Activated naive CD8-positive, alpha-beta T cell treated with anti-CD3 and anti-CD28 coated beads, Interleukin-2, amount 50 U/mL, for 16 hours (primary cell): ENCODE measurements at regions not wholly inside any gene's neighbourhood (a gene's known extent, or its start where the extent isn't known, plus 50 kb on each side); places are given as distances from the start of the nearest gene placed in this dataset.

Source experiments
- DNase-seq: peaks from one replicate; pipeline ENCODE4 v3.0.0-alpha.2; 2020; ENCODE audit warnings: low read depth, low spot score

DNA sequence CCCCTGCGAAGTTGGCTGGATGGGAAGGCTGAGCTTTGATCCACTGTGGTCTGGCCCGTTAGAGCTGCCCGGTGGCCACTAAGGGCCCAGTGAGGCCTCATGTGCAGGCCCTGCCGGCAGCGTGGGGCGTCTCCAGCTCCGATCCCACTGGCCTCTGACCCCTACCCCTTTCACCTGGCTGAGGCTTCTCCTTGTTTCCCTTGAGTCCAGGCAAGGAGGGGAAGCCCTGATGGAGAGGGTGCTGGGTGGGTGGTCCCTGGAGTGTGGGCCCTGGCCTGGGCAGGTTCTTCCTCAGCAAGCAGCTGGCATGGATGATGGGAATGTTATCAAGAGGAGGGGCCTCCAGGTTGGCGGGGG is 356.8 kb downstream of the SEC14L1 start:
- no peak for DNase-seq

DNA sequence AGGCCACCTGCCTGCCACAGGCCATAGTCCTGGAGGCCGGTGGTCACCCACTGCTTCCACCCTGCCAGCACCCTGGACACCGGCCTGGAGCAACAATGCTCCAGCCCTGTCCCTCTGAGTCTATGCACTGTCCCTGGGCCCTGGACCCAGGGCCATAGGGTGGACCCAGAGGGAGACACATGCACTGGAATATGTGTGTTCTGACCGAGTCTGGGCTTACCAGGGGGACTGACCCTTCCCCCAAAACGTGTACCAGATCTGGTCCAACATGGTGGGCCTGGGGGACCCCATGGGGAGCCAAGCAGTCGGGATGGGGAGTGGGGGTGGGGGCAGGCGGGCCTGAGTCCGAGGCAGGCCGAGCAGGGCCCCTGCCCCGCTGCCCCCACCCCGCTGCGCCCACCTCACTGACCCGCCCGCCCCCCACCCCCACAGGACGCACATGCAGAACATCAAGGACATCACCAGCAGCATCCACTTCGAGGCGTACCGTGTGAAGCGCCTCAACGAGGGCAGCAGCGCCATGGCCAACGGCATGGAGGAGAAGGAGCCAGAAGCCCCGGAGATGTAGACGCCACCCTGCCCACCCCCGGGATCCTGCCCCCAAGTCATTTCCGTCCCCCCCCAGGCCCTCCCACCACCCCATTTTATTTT is 357.4 kb downstream of the SEC14L1 start:
- DNase-seq: no peak

DNA sequence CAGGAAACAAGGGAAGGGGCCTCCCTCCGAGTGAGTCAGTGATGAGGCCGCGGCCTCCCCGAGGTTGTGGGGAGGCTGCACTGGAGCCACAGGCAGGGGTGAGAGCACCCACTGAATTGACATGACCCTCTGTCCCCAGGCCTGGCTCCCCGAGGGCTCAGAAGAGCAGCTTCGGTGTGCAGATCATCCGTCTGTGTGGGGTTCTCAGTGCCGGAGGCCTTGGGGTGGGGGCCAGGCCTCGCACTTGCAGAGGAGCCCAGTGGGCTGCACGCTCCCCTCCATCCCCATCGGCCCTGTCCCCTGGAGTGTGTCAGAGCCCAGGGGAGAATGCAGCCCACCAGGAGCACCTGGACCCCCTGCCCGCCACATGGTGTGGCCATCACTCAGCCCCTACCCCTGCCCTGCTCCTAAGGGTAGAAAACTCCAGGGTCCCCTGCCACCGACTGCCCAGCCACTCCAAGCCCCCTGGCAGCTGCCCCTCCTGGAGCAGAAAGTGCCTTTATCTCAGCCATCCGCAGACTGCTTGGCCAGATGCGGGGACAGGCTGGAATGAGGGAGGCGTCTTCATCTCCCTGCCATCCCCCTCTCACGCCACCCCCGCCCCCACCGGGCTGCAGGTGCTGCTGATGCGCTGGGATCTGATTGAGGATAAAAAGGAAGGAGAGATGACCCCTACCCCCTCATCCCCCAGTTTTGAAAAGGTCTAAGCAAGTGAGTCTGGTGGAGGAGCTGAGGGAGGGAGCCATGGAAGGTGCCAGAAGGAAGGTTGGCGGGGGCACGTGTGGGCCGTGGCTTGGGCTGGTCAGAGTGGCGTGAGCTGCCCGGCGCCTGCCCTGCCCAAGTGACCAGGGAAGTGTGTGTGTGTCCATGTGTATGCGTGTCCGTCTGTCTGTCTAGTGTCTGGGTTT is 358.3 kb downstream of the SEC14L1 start:
- no peak for DNase-seq

DNA sequence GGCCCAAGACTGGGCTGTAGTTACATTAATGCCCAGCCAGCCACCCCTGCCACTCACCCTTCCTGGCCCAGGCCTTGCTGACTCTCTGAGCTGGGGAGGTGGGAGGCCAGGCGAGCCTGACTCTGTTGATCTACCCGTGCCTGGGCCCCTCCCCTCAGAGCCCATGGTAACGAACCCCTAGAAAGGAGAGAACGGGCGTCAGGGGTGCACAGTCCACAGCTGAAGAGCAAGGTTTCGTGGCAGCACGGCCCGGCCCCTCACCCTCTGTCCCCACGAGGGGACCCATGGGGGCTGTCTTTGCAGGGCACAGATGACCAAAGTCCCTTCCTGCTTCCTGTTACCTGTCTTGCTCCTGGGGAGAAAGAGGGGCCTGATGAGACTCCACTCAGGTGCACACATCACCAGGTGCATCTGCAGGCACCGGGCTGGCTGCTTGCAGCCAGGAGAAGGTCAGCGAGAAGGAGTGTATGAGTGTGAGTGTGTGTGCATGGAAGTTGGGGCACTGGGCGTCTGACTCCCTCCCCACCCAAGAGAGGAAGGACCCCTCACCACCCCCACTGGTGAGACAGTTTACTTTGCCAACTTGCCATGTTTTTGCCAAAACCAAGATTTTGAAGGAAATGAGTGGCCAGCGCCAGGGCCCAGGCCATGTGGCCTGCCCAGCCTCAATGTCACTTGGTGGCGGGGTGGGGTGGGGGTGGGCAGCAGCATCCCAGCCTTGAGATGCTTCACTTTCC is 359.1 kb downstream of the SEC14L1 start:
- no peak for DNase-seq

DNA sequence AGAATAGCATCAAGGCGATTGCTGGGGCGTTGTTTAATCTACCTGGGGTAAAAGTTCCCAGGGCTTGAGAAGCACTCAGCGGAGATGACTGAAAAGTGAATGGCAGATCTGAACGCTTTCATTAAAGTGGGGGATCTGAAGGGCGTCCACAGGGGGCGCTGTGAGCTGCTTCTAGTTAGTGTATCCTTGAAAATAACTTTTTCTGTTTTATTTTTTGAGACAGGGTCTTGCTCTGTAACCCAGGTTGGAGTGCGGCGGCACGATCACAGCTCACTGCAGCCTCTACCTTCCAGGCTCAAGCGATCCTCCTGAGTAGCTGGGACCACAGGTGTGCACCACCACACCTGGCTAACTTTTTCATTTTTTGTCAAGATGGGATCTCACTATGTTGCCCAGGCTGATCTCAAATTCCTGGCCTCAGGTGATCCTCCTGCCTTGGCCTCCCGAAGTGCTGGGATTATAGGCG is 360.4 kb downstream of the SEC14L1 start:
- no peak for DNase-seq

DNA sequence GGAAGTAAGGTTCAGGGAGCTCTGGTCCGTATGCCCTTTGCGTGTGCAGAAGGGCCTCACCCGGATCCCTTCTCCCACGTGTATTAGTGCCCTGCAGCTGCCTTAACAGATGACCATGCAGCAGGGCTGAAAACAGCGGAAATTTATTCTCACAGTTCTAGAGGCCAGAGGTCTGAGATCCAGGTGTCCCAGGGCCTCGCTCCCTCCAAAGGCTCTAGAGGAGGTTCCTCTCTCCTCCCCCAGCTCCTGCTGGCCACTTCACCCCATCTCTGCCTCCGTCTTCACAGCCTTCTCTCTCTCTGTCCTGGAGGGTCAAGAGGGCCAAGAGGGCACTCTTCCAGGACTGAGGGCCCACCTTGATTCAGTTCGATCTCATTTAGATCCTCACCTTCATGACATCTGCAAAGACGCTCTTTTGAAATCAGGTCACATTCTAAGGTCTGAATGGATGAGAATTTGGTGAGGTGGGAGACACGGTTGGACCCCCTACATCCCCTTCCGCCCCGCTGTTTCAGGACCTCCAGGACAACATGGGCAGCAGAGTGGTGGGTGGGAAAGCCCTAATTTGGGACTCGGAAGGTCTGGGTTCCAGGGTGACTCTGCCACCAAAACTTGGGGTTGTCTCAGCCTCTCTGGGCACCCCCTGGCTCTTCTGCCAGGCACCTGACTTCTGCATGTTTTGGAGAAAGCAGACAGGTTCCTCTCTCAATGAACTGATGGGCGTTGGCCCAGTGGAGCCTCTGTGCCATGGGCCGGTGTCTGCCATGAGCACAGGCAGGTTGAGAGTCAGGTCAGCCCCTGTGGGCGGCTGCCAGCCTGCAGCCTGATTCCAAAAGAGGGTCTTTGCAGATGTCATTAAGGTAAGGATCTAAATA is 361.2 kb downstream of the SEC14L1 start:
- DNase-seq: no peak

DNA sequence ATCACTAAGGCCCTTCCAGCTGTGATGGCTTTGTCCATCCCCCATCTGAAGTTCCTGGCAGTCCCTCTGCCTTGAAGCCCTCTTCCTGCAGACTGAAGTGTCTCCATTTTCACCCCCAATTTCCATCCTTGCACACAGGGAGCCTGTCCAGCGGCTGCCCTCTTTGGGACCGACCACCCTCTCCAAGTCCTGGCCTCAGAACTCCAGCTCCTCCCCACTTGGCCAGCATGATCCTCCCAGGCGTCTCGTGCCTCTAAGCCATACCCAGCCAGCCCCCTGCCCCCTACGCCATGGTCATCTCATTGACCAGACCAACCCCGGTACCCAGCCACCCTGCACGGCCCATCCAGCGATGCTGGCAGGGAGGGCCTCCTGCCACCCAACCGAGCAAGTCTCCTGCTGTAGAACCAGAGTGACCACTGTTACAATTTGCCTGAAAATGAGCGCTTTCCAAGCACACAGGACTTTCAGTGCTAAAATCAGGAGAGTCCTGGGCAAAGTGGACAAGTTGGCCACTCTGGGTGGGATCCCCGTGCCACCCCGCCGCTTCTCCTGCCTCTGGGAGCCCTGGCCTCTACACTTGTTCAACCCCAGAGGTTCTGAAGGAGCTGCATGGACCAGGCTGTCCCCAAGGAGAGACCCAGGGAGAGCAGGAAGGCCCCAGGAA is 362.0 kb downstream of the SEC14L1 start:
- no peak for DNase-seq

DNA sequence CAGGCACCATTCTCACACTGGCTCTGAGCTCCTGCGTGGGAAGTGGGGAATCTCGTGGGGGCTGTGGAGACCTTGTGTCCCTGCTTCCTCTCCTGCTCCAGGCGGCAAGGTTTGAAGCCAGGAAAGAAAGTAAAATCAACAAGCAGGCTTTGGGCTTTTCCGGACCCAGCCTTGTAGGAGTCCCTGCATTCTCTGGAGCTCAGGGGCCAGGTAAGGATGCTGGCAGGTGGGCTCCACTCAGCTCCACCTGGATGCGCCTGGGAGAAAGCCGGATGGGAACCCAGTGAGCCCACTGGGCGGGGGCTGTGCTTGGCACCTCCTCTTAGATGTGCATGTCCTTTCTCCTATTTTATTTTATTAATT is 362.5 kb downstream of the SEC14L1 start:
- no peak for DNase-seq

DNA sequence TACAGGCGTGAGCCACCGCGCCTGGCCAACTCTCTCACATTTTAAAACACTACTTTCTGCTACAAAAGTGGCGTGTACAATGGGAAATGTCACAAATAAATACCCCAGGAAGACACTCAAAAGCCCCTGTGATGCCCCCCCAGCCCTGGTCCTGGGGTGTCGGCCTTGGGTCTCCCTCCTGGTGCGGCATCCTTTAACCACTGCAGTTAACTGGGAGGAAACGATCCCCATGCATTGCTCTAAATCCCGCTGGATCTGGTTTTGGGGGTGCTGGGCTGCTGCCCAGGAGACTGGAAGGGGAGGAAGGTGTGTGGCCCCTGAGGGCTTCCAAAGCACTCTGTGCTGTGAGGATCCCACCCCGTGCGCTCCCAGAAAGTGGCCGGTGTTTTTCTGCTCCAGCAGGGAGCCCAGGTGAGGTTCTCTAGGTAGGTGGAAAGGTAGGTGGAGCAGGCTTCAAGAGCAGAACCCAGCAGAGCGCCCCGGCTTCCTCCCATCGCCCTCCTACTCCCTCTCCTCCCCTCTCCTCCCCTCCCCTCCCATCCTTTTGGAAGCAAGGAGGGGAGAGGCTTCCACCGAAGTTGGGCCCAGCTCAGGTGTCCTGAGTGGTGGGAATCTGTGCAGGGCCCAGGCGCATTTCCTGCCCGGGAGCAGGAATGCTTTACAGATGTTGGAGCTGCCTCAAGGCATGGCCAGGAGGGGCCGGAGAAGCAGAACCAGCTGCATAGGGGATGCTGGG is 363.3 kb downstream of the SEC14L1 start:
- no peak for DNase-seq

DNA sequence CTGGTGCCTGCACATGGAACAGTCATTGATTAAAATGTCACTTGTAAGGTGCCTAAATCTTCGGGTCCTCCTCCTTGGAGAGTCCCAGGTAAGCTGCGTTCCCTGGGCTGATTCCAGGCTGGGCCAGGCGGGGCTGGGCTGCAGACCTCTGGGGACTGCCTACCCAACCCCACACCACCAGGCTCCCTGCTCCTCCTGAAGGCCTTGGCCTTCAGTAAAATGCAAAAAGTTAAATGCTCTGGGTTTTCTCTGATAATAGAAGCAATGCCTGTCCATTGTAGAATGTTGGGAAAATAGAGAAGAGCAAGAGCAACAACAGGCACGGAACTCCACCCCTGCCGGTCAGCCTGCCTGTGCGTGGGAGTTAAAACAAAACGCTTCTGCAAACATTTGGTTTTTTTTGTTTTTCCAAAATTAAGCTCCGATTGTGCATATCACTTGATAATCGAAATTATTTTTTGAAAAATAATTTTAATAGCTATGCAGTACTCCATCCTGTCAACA is 363.9 kb downstream of the SEC14L1 start:
- DNase-seq: no peak

DNA sequence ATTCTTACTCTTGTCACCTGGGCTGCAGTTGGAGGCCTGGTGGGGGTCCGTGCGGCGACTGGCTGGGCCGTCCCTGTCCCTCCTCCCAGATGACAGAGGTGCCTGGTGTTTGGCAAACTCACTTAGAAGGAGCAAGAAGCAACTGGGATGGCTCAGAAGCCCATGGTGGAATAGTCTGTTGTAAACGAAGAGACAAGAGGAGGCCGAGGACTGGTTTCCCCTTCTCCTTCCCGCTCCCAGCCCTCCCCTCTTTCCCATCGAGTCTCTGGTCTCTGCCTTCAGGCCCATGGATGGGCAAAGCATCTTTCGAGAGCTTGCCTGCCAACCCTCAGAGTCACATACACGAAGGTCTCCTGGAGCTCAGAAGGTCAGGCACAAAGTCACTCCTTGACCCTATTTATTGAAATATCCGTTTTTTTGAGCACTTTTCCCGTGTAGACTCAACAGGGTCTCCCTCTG is 364.4 kb downstream of the SEC14L1 start:
- DNase-seq: no peak

DNA sequence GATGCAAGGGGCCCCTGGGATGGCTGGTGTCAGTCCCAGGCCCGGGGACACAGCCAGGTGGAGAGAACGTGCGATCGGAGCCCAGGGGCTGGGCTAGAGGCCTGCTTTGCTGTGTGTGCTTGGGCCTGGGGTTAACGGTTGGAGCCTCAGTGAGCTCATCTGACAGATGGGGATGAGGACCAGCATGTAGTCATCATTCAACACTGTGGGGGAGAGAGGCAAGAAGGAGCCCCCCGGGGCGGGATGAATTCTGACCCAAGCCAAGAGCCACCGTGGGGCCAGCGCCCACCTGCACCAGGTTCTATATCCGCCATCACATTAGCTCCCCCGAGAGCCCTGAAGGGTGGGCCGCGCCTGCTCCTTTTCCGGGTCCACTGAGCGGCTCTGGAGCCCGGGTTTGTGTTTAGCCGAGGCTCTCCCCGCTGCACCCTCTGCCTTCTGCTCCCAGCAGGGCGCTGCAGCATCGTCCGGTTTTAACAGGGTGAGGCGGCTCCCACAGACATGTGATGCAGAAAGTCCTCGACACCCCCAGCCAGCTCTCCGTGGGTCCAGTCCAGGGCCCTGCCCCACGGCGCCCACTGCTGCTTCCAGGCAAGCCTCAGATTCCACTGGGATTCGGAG is 365.7 kb downstream of the SEC14L1 start:
- DNase-seq: no peak

DNA sequence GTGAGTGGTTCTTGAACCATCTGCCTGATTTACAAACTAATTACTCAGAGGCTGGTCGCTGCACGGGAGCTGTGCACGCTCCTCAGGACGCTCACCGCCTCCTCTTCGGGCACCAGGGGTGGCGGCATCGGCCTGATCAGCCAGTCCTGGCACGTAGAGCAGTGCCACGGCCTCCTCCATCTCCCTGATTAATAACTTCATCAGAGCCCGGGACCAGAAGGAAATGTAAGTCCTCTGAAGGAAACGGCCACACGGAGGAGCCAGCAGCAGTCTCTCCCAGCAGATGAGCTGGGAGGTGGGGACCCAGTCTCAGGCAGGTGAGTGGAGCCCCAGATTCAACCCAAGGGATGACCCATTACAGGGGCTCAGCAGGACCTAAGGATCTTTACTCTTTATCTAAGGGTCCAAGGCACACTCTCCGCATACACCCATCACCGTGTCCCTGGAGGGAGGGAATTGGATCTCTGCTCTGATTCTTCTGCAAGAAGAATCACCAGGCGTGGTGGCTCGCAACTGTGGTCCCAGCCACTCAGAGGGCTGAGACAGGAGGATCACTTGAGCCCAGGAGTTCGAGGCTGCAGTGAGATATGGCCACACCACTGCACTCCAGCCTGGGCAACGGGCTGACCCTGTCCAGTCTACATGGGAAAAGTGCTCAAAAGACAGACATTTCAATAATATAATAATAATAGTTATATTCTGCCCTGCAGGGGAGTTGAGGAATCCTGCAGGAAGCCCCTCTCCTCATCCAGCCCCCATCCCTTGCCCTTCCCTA is 366.5 kb downstream of the SEC14L1 start:
- no peak for DNase-seq

DNA sequence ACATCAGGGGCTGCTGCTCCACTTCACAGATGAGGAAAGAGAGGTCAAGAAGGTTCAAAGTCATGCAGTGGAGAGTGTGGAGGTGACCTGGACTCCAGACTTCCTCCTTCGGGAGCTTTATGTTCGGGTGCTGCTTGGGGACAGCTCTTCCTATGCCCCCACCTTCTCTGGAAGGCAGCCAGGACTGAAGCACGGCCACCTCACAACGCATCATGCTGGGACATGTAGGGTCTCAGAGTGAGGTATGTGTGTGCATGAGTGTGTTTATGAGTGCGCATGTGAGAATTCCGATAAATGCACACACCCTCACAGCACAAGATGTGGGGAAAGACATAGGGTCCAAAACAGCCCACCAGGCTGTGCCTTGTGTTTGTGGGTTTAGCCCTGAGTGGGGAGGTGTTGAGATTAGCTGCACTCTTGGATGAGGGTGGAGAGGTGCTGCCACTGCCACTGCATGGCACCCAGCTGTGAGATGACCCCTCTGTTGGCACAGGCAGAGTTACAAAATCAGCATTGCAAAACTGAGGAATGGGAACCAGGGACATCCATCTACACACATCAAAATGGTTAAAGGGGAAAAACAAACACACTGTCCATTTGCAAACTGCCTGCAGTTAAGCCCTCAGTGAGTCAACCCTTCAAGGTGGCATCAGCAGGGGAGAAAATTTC is 367.4 kb downstream of the SEC14L1 start:
- DNase-seq: no peak

DNA sequence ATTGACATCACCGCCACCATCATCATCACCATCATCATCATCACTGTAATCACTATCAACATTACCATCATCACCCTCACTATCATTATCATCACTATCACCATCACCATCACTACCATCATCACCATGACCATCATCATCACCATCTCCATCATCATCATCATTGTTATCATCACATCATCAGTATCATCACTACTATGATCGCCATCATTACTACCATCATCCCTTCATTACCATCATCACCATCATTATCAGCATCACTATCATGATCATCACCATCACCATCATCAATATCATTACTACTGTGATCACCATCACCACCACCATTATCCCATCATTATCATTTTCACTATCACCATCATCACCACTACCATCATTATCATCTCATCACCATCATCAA is 368.3 kb downstream of the SEC14L1 start:
- DNase-seq: no peak

DNA sequence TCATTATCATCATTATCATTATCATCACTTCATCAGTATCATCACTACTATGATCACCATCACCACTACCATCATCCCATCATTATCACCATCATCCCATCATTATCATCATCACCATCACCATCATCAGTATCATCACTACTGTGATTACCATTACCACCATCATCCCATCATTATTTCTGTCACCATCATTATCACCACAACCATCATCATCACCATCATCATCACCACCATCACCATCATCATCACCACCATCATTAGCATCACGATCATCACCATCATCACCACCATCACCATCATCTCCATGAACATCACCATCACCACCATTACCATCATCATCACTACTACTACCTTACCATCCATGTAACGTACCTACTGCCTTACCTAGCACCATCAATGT is 368.8 kb downstream of the SEC14L1 start:
- no peak for DNase-seq

DNA sequence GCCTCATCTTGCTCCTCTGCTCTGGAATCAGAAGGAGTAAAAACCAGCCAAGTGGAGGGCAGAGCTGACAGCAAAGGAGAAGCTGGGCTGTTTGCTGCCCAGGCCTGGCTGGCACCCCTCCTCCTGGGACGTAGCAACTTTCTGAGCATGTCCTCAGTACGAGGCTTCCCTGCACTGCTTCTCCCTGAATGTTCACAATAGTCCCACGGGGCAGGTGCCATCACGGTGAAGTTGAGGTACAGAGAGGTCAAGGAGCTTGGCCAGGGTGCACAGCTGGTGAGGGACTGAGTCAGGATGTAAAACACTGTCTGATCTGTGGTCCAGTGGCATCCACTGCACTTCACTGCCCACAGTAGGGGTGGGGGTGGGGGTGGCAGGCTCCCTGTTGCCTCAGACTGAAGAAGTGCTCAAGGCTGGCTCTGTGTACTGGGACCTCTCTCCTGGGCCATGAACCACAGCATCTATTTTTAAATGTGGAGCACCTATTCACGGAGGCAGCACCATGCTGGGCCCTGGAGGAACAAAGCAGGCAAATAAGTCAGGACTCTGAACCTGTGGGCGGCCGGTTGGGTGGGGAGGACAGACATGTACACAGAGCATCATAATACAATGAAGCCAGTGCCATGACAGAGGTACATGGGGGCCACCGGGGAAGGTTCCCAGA is 369.5 kb downstream of the SEC14L1 start:
- DNase-seq: no peak
